ENCODE measurements at regions not wholly inside any gene's neighbourhood (a gene's known extent, or its start where the extent isn't known, plus 50 kb on each side); places are given as distances from the start of the nearest gene placed in this dataset.

GRCh38 chr2:220855296-220855695 is 716.8 kb downstream of the EPHA4 start:
- TF ChIP-seq CTCF (IDR thresholded peaks at IDR 0.05) (no peak), EP300 (IDR thresholded peaks at IDR 0.05) (no peak)
